Glomerular visceral epithelial cell (primary cell): ENCODE measurements at regions not wholly inside any gene's neighbourhood (a gene's known extent, or its start where the extent isn't known, plus 50 kb on each side); places are given as distances from the start of the nearest gene placed in this dataset.
A peak's percentile ranks its signal among the peaks of the same experiment; 100 is the strongest.

ENCODE experiments used
- DNase-seq: peaks from one replicate; pipeline ENCODE4 v3.0.0-alpha.2; 2016; ENCODE audit errors: extremely low spot score

- DNase-seq: no peak
Observed at GRCh38 chr11:62073061-62073460, 50.8 kb upstream of the INCENP start.

DNA sequence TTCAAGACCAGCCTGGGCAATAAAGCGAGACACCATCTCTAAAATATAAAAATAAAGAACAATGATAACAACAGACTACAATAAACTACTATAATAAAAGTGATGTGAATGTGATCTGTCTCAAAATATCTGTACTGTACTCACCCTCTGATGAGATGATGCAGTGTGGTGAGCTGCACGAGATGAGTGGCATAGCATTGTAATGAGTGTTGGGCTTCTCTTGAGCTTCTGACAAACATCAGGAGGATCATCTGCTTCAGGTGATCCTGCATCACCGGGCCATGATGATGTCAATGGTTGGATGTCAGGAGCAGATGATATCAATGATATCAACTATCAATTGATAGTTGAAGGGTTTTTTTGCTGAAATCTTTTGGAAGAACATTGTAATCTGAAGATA is 52.4 kb upstream of the INCENP start:
- DNase-seq: no peak

- DNase-seq: no peak
Observed at GRCh38 chr11:62069986-62070919, 53.6 kb upstream of the INCENP start.

DNA sequence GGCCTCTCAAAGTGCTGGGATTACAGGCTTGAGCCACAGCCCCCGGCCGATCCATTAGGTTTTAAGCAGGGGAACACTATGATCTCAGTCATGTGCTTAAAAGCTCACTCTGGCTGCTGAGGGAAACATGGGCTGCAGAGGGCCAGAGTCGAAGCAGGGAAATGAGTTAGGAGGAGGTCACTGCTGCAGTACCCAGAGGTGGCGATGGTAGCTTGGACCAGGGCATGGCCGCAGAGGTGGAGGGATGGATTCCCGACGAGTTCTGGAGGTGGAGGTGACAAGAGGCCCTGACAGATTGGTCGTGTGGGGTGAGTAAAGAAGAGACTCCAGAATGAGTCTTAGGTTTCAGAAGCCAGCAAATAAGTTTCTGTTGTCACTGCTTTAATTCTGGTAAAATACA is 54.4 kb upstream of the INCENP start:
- DNase-seq: no peak

DNA sequence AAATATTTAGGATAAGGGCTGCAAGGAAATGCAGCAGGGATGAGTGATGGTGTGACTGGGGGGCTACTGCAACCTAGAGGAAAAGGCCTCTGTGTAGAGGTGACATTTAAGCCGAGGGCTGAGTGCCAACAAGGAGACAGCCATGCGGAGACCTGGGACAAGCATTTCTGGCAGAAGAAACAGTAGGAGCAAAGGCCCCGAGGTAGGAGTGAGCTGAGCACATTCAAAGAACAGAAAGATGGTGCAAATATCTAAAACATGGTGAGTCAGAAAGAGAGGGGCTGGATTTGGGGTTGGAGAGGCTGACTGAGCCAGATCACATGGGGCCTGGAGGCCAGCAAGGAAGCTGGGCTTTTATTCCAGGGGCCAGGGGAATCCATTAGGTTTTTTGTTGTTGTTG is 55.1 kb upstream of the INCENP start:
- DNase-seq: no peak

GRCh38 chr11:62067741-62068140 is 56.1 kb upstream of the INCENP start:
- no peak for DNase-seq

DNA sequence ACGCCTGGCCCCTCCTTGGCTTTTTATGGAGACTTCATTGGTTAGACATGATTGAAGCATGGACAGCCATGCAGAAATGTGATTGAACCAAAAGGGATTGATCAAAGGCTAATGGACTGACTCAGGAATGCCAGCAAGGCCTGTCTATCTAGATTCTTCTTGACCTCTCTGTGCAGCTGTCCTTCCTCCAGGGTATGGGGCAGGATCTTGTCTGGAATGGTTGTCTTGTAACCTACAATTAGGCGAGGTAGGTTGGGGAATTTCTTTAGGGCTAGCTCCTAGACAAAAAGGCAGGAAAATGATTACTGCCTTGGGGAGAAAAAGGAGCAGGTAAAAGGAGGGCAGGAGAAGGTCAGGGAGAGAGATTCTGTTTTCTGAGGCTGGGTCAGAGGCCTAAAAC is 59.6 kb upstream of the INCENP start:
- DNase-seq: no peak

- DNase-seq: no peak
Observed at GRCh38 chr11:62062223-62062861, 61.5 kb upstream of the INCENP start.

- no peak for DNase-seq
Observed at GRCh38 chr11:62061356-62062222, 62.2 kb upstream of the INCENP start.

DNA sequence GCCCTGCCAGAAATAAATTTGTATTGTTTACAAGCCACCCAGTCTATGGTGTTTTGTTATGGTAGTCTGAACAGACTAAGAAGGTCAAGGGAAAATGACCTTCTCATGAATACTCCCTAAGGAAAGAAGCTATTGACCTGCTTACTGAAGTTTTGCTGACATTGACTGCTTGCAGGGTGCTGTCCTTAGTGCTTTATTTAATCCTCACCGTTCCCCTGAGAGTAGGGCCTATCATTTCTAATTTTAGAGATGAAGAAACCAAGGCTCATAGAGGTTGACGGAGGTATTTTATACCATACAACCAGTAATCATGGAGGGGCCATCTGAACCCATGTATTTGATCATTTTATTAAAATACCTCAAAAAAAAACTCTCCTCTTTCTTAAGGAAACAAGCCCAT is 66.7 kb upstream of the INCENP start:
- DNase-seq: no peak

DNA sequence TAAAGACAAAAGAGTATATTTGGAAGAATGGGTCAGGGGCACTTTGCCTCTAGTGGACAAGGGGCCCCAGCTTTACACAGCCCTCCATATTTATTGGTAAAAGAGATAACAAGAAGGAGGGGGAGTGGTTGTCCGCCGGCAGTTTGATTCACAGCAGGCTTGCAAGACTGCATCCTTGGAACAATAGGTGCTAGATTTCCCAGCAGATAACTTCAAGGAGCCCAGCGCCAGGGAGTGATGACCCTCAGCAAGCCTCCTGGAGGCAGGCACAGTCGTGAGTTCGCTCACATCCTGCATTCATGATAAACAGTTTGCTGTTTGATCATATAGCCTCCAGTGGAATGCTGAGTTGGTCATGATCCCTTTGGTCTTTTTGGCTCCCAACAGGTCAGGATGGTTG is 67.8 kb upstream of the INCENP start:
- no peak for DNase-seq

- peak; percentile 66 for DNase-seq
Observed at GRCh38 chr11:62054484-62055121, 69.2 kb upstream of the INCENP start.

GRCh38 chr11:62054081-62054480 is 69.7 kb upstream of the INCENP start:
- no peak for DNase-seq

GRCh38 chr11:62050716-62051115 is 73.1 kb upstream of the INCENP start:
- no peak for DNase-seq

- no peak for DNase-seq
Observed at GRCh38 chr11:62048100-62048499, 75.7 kb upstream of the INCENP start.

DNA sequence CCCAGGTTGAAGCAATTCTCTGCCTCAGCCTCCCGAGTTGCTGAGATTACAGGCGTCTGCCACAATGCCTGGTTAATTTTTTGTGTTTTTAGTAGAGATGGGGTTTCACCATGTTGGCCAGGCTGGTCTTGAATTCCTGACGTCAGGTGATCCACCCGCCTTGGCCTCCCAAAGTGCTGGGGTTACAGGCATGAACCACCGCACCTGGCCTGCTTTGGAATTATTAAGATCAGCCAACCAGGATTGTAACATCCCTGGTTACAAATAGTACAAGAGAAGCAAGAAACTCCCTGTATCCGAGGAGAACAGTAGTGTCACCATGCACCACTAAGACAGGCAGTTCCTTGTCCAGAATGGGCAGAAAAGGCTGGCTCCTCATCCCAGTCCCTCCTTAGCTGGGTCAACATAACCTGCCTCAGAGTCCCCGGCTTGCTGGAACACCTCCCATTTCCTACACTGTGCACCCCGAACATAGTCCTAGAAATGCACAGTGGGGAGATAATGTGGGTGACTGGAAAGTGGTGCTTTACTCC is 77.2 kb upstream of the INCENP start:
- DNase-seq: no peak

GRCh38 chr11:62044639-62045121 is 77.2 kb upstream of the FTH1 start:
- no peak for DNase-seq

DNA sequence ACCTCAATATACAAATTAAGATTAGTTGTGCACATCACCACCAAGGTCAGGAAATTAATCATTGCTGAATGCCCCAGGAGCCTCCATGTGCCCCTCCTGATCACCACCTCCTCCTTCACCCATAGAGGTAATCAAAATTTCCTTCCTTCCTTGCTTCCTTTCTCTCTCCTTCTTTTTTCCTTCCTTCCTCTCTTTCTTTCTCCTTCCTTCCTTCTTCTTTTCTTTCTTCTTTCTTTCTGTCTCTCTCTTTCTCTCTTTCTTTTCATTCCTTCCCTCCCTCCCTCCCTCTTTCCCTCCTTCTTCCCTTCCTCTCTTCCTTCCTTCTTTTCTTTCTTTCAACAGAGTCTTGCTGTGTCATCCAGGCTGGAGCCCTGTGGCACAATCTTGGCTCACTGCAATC is 67.9 kb upstream of the FTH1 start:
- DNase-seq: no peak

DNA sequence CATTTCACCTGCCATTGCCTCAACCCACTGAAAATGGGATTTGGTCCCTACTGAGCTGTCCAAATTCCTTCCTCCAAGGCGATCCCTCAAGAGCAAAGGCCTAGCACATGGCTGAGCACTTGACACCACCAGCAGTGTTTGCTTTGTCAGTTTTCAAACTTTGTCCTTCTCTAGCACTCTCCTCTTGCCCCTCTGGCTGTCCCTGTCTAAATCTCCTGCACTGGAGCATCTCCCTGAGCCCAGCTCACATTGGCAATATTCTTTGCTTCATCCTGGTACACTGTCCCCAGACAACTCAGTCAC is 66.6 kb upstream of the FTH1 start:
- no peak for DNase-seq

DNA sequence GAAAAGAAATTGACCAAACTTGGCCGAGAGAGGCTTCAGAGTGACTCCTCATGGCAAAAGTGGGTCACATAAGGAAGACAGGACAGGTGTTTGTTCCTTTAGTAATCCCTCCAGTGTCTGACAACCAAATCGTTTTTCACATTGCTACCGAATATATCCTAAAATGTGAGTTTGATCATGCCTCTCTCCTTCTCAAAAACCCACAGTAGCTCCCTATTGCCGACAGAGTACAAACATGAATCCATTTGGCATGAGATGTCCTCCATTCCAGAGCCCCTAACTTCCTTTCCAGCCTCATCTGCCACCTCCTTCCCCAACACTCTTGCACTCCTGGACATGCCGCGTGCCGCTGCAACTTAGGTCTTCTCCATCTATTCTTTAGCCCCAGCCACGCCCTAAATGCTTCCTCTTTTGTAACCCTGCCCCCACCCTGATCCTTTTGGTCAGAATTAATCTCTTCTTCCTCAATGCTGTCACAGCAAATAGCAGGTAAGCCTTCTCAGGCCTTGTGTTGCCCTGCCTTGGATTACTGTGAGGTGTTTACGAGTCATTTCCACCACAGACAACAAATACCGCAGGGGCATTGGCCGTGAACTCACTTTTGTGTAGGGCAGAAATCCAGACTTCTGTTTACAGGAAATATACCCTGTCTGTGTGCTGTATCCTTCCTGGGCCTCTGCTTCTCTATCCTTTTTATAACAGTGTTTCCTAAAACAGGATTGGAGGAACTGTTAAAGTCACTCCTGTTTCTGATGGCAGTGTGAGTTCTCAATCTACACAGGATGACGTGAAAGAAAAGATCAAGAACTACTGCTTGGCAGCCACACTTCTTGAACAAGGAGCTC is 66.0 kb upstream of the FTH1 start:
- peak; percentile 38 for DNase-seq
